ENCODE measurements at regions not wholly inside any gene's neighbourhood (a gene's known extent, or its start where the extent isn't known, plus 50 kb on each side); places are given as distances from the start of the nearest gene placed in this dataset.

- DNase-seq (ENCODE audit: low spot score) (no peak), ATAC-seq (no peak)
- H3K4me1 Mint-ChIP-seq (ENCODE audit: low read depth in 2 of 2), result no peaks in the 10 kb centered on the region
- H3K9me3 Mint-ChIP-seq, result peaks cover 9% of the 10 kb centered on the region
- H3K27ac Mint-ChIP-seq, result no peak overlapping the region
- no peak overlapping the region for H3K4me3 Mint-ChIP-seq
- peaks cover 8% of the 10 kb centered on the region in 2 donors for H3K27me3 Mint-ChIP-seq
- H3K36me3 Mint-ChIP-seq, result no peaks in the 10 kb centered on the region
Measured at GRCh38 chr16:51085271-51085670, 65.8 kb downstream of the SALL1 start.

GRCh38 chr16:51084074-51084928 is 66.8 kb downstream of the SALL1 start:
- Mint-ChIP-seq H3K27me3 (peaks cover 8% of the 10 kb centered on the region in 2 donors), H3K27ac (no peak overlapping the region), H3K4me1 (ENCODE audit: low read depth in 2 of 2) (no peaks in the 10 kb centered on the region), H3K4me3 (no peak overlapping the region), H3K36me3 (no peaks in the 10 kb centered on the region), H3K9me3 (peaks cover 9% of the 10 kb centered on the region)
- DNase-seq (ENCODE audit: low spot score) (no peak), ATAC-seq (no peak)

DNA sequence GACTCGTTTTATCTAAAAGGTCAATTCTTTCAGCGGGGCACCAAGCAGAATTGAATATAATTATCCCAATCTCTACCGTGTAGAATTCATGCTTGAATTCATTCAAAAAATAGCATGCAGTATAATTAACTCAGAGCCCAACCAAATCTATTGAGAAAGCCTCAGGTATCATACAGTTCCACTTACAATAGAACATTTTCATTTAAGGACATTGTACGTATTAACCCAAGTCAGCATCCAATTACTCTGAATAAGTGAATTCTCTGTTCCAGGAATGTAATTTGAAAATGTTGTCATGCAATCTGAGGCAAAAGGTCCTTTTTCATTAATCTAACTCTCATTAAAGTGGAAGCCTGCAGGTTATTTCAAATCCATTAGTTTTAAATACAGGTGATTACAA is 78.5 kb downstream of the SALL1 start:
- Mint-ChIP-seq H3K36me3 (no peaks in the 10 kb centered on the region), H3K4me1 (ENCODE audit: low read depth in 2 of 2) (no peaks in the 10 kb centered on the region), H3K4me3 (no peak overlapping the region), H3K27me3 (peaks cover 3 to 17% of the 10 kb centered on the region in 2 donors), H3K9me3 (no peaks in the 10 kb centered on the region), H3K27ac (no peak overlapping the region)
- no peak for DNase-seq (ENCODE audit: low spot score)
- ATAC-seq, result no peak

DNA sequence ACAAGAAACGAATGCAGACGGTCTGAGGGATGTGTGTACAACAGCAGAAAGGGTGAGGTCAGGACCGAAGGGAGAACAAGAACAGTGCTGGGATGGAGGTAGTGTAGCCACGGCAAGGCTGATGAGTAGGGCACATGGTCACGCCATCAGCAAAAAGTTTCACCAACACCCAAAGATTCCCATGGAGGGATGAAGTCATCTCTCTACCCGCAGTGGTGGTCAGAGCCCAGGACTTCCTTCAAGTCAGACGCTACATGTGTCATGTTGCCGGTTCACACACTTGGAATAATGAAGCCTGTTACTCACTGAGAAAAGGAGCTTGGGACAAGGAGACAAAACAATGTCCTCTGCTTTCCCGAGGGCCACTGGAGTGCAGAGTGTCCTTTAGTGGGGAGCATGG is 79.7 kb downstream of the SALL1 start:
- Mint-ChIP-seq H3K4me3 (no peak overlapping the region), H3K9me3 (no peaks in the 10 kb centered on the region), H3K36me3 (no peaks in the 10 kb centered on the region), H3K27ac (no peak overlapping the region), H3K27me3 (peaks cover 3 to 13% of the 10 kb centered on the region in 2 donors), H3K4me1 (ENCODE audit: low read depth in 2 of 2) (no peaks in the 10 kb centered on the region)
- DNase-seq (ENCODE audit: low spot score) (no peak), ATAC-seq (peak; percentile 9 to 24)

DNA sequence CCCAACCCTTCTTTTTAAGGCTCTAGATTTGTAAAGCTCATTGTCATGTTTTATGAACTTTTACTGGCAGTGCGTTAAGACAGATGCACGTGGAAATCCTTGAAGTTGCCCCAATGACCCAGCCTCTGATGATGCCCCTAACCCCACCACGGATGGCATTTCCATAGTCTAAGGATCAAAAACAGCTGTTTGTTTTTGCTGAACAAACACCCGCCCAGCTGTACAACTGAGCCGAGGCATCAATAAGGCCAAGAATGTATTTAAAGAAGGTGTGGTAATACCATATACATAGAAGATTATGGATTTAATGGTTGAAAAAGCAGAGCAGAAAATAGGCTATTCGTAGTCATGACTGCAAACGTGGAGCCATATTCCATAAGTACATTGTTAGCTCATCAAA is 83.7 kb downstream of the SALL1 start:
- H3K4me3 Mint-ChIP-seq, result no peak overlapping the region
- H3K27ac Mint-ChIP-seq, result no peak overlapping the region
- ATAC-seq, result no peak

GRCh38 chr16:51062039-51062438 is 89.0 kb downstream of the SALL1 start:
- H3K9me3 Mint-ChIP-seq, result no peaks in the 10 kb centered on the region
- DNase-seq (ENCODE audit: low spot score), result no peak
- no peaks in the 10 kb centered on the region for H3K4me1 Mint-ChIP-seq (ENCODE audit: low read depth in 2 of 2)
- ATAC-seq, result no peak
- no peak overlapping the region for H3K27ac Mint-ChIP-seq
- no peaks in the 10 kb centered on the region for H3K36me3 Mint-ChIP-seq
- H3K27me3 Mint-ChIP-seq, result peaks cover 17 to 22% of the 10 kb centered on the region in 2 donors
- H3K4me3 Mint-ChIP-seq, result no peak overlapping the region

More for the DNA sequence above, 83.7 kb downstream of the SALL1 start:
- Mint-ChIP-seq H3K27me3 (peaks cover 0 to 1% of the 10 kb centered on the region in 2 donors), H3K4me1 (ENCODE audit: low read depth in 2 of 2) (no peaks in the 10 kb centered on the region), H3K9me3 (no peaks in the 10 kb centered on the region), H3K36me3 (no peaks in the 10 kb centered on the region)
- DNase-seq (ENCODE audit: low spot score), result no peak

DNA sequence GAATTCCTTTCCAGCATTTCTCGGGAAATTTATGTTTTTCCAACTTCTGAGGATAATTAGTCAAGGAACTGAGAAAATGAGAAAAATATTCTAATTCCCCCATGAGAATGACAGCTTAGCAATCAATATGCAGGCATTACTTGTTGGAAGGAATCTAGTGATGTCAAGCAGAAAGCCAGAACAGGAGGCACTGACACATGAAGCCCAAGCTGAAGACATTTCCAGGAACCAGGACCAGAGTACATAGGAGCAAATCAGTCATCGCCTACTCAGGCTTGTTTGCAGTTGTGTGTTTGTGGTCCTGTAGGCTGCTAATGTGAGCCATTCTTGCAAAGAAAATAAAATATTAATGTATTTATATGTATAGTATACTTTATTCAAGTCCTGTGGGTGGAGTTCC is 89.7 kb downstream of the SALL1 start:
- Mint-ChIP-seq H3K9me3 (no peaks in the 10 kb centered on the region), H3K27ac (no peak overlapping the region)

DNA sequence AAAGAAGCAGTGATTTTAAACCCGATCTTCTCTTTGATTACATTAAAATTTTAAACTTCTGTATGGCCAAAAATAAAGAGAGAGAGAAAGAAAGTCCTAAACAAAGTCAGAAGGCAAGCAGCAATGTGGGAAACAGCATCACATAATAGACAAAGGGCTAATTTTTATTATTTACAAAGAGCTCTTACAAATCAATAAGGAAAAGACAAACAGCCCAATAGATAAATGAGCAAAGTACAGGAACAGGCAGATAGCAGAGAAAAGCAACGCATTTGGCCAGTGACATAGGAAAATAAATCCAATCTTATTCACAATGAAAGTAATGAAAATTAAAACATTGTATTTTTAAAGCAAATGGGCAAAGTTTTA is 93.1 kb downstream of the SALL1 start:
- no peak overlapping the region for H3K27ac Mint-ChIP-seq
- H3K36me3 Mint-ChIP-seq, result no peaks in the 10 kb centered on the region
- no peak overlapping the region for H3K4me3 Mint-ChIP-seq
- H3K9me3 Mint-ChIP-seq, result peaks cover 3% of the 10 kb centered on the region
- ATAC-seq (no peak), DNase-seq (ENCODE audit: low spot score) (no peak)
- H3K27me3 Mint-ChIP-seq, result peaks cover 25 to 50% of the 10 kb centered on the region in 2 donors
- no peaks in the 10 kb centered on the region for H3K4me1 Mint-ChIP-seq (ENCODE audit: low read depth in 2 of 2)

More for the DNA sequence above, 89.7 kb downstream of the SALL1 start:
- no peaks in the 10 kb centered on the region for H3K36me3 Mint-ChIP-seq
- ATAC-seq (no peak), DNase-seq (ENCODE audit: low spot score) (no peak)
- H3K4me1 Mint-ChIP-seq (ENCODE audit: low read depth in 2 of 2), result no peaks in the 10 kb centered on the region
- H3K27me3 Mint-ChIP-seq, result peaks cover 18 to 29% of the 10 kb centered on the region in 2 donors
- no peak overlapping the region for H3K4me3 Mint-ChIP-seq

DNA sequence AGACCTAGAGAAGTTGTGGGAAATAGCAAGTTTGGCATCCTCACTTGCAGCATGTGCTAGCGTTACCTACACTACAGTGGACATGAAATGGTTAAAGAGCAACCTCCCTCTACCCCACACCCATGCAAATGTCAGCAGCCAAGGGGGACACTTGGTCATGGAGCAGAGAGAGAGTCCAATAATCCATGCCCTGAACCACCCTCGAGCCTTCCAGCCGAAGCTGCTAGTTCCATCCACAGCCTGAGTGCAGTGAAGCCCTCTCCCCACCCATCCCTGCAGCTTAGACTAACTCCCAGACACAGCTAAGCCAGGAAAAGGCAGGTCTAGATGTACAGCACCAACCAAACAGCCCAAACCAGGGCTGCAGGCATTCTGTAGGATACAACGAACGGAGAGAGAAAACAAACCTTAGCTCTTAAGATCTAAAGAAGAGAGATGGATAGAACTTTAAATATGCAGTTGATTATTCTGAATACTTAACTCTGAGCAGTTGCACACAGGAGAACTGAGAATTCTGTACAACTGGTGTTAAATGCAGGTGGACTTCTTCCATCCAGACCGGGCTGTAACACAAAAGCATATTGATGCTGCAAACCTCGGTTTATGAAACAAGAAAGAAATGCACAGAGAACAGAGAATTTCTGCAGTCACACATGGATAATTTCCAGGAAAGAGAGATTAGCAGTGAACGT is 93.8 kb downstream of the SALL1 start:
- Mint-ChIP-seq H3K4me1 (ENCODE audit: low read depth in 2 of 2) (no peaks in the 10 kb centered on the region), H3K27me3 (peaks cover 25 to 50% of the 10 kb centered on the region in 2 donors), H3K4me3 (no peak overlapping the region), H3K36me3 (no peaks in the 10 kb centered on the region), H3K9me3 (peaks cover 3% of the 10 kb centered on the region), H3K27ac (no peak overlapping the region)
- no peak for DNase-seq (ENCODE audit: low spot score)
- ATAC-seq, result no peak

DNA sequence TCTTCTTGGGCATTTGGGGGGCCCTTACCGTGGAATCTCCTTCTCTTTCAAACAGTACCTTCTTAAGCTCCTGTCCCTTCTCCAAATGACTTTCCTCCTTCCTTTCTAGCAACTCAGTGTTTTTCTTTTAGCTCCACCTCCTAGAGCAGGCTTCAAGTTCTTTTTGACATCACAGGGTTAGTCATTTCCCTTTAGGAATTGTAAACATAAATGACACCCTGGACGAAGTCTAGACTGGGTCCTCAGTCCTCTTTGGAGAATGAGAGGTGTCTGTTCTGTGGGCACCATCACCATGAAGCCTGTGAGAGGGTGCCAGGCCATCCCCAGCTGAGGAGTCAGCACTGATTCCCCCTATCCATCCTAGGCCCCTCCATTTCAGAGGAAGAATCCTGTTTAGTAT is 94.7 kb downstream of the SALL1 start:
- peaks cover 3% of the 10 kb centered on the region for H3K9me3 Mint-ChIP-seq
- no peak overlapping the region for H3K27ac Mint-ChIP-seq
- no peak overlapping the region for H3K4me3 Mint-ChIP-seq
- no peaks in the 10 kb centered on the region for H3K4me1 Mint-ChIP-seq (ENCODE audit: low read depth in 2 of 2)
- no peaks in the 10 kb centered on the region for H3K36me3 Mint-ChIP-seq
- peaks cover 28 to 56% of the 10 kb centered on the region in 2 donors for H3K27me3 Mint-ChIP-seq
- ATAC-seq (no peak), DNase-seq (ENCODE audit: low spot score) (no peak)

DNA sequence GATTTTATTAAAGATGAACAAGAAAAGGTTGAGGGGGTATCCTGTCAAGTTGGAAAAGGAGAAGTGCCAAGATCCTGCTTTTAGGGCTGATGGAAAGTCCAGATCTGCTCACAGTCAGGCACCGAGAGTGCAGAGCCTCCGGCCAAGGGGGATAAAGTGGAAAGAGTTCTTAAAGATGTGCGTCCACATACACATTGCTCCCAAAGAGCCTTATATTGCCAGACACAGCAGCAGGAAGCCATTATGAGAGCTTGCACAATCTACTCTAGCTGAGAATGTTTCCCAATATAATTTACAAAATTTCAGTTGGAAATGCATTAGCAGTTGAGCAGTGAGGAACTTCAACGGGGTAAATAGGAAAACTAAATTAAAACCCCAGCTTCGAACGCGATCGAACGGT is 95.6 kb downstream of the SALL1 start:
- H3K27ac Mint-ChIP-seq, result no peak overlapping the region
- ATAC-seq (no peak), DNase-seq (ENCODE audit: low spot score) (no peak)
- no peaks in the 10 kb centered on the region for H3K4me1 Mint-ChIP-seq (ENCODE audit: low read depth in 2 of 2)
- H3K4me3 Mint-ChIP-seq, result no peak overlapping the region
- peaks cover 28 to 54% of the 10 kb centered on the region in 2 donors for H3K27me3 Mint-ChIP-seq
- no peaks in the 10 kb centered on the region for H3K36me3 Mint-ChIP-seq
- peaks cover 3% of the 10 kb centered on the region for H3K9me3 Mint-ChIP-seq

GRCh38 chr16:51053775-51054174 is 97.3 kb downstream of the SALL1 start:
- ATAC-seq (no peak), DNase-seq (ENCODE audit: low spot score) (no peak)
- H3K27ac Mint-ChIP-seq, result no peak overlapping the region
- H3K36me3 Mint-ChIP-seq, result no peaks in the 10 kb centered on the region
- H3K9me3 Mint-ChIP-seq, result peaks cover 3% of the 10 kb centered on the region
- H3K4me1 Mint-ChIP-seq (ENCODE audit: low read depth in 2 of 2), result no peaks in the 10 kb centered on the region
- H3K4me3 Mint-ChIP-seq, result no peak overlapping the region
- H3K27me3 Mint-ChIP-seq, result peaks cover 24 to 52% of the 10 kb centered on the region in 2 donors

GRCh38 chr16:51051671-51052070 is 99.4 kb downstream of the SALL1 start:
- no peak overlapping the region for H3K4me3 Mint-ChIP-seq
- no peaks in the 10 kb centered on the region for H3K4me1 Mint-ChIP-seq (ENCODE audit: low read depth in 2 of 2)
- DNase-seq (ENCODE audit: low spot score) (no peak), ATAC-seq (no peak)
- H3K36me3 Mint-ChIP-seq, result no peaks in the 10 kb centered on the region
- peaks cover 16 to 47% of the 10 kb centered on the region in 2 donors for H3K27me3 Mint-ChIP-seq
- H3K9me3 Mint-ChIP-seq, result peaks cover 3% of the 10 kb centered on the region
- H3K27ac Mint-ChIP-seq, result no peak overlapping the region

DNA sequence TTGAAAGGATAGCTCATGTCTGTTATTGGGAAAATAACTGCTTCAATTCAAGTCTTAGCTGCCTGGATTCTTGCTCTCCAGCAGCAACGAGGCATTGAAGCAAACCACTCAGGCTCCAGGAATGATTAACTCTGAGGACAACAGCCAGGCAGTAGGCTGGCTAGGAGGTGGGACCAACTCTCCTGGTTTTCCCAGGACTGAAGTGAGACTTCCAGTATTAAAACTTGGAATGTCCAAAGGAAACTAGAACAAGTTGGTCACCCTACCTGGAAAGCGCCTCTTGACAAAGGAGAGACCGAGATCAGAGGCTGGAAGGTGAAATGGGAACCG is 100.7 kb downstream of the SALL1 start:
- H3K9me3 Mint-ChIP-seq, result peaks cover 3% of the 10 kb centered on the region
- no peak overlapping the region for H3K27ac Mint-ChIP-seq
- ATAC-seq (no peak), DNase-seq (ENCODE audit: low spot score) (no peak)
- peaks cover 14 to 34% of the 10 kb centered on the region in 2 donors for H3K27me3 Mint-ChIP-seq
- H3K36me3 Mint-ChIP-seq, result no peaks in the 10 kb centered on the region
- H3K4me1 Mint-ChIP-seq (ENCODE audit: low read depth in 2 of 2), result no peaks in the 10 kb centered on the region
- no peak overlapping the region for H3K4me3 Mint-ChIP-seq
